ENCODE measurements at regions not wholly inside any gene's neighbourhood (a gene's known extent, or its start where the extent isn't known, plus 50 kb on each side); places are given as distances from the start of the nearest gene placed in this dataset.
"Not testable (repeated sequence)": the region's sequence is repeated elsewhere in the genome, so short reads cannot be mapped to it uniquely, and the experiment has no call there.

- no peak for DNase-seq (ENCODE audit: low read depth)
Measured at GRCh38 chr11:109937968-109938367, 155.2 kb upstream of the ZC3H12C start.

- no peak for DNase-seq (ENCODE audit: low read depth)
Measured at GRCh38 chr11:109939166-109939810, 153.9 kb upstream of the ZC3H12C start.

GRCh38 chr11:109940816-109941215, 152.4 kb upstream of the ZC3H12C start:
- no peak for DNase-seq (ENCODE audit: low read depth)

- DNase-seq (ENCODE audit: low read depth) = no peak
Measured at GRCh38 chr11:109945626-109946321, 147.4 kb upstream of the ZC3H12C start.

- DNase-seq (ENCODE audit: low read depth) = peak; percentile 2
Measured at GRCh38 chr11:109946322-109946846, 146.8 kb upstream of the ZC3H12C start.

GRCh38 chr11:109954534-109954933, 138.7 kb upstream of the ZC3H12C start:
- DNase-seq (ENCODE audit: low read depth) = no peak

GRCh38 chr11:109956124-109956793, 136.9 kb upstream of the ZC3H12C start:
- DNase-seq (ENCODE audit: low read depth) = no peak

- DNase-seq (ENCODE audit: low read depth) = no peak
Measured at GRCh38 chr11:109957000-109957399, 136.2 kb upstream of the ZC3H12C start.

- DNase-seq (ENCODE audit: low read depth) = no peak
Measured at GRCh38 chr11:109957601-109958000, 135.6 kb upstream of the ZC3H12C start.

- DNase-seq (ENCODE audit: low read depth) = no peak
Measured at GRCh38 chr11:109958131-109958820, 134.9 kb upstream of the ZC3H12C start.

GRCh38 chr11:109958821-109959166, 134.4 kb upstream of the ZC3H12C start:
- DNase-seq (ENCODE audit: low read depth) = no peak

- DNase-seq (ENCODE audit: low read depth) = no peak
Measured at GRCh38 chr11:109960831-109961230, 132.4 kb upstream of the ZC3H12C start.

GRCh38 chr11:109961261-109961660, 131.9 kb upstream of the ZC3H12C start:
- no peak for DNase-seq (ENCODE audit: low read depth)

- DNase-seq (ENCODE audit: low read depth) = no peak
Measured at GRCh38 chr11:109963101-109963500, 130.1 kb upstream of the ZC3H12C start.

- no peak for DNase-seq (ENCODE audit: low read depth)
Measured at GRCh38 chr11:109964487-109964886, 128.7 kb upstream of the ZC3H12C start.

- DNase-seq (ENCODE audit: low read depth) = not testable (repeated sequence)
Measured at GRCh38 chr11:109965445-109965844, 127.7 kb upstream of the ZC3H12C start.

GRCh38 chr11:109965926-109966325, 127.3 kb upstream of the ZC3H12C start:
- DNase-seq (ENCODE audit: low read depth) = not testable (repeated sequence)

- DNase-seq (ENCODE audit: low read depth) = not testable (repeated sequence)
Measured at GRCh38 chr11:109967136-109967535, 126.1 kb upstream of the ZC3H12C start.

GRCh38 chr11:109968299-109968698, 124.9 kb upstream of the ZC3H12C start:
- DNase-seq (ENCODE audit: low read depth) = no peak

- DNase-seq (ENCODE audit: low read depth) = no peak
Measured at GRCh38 chr11:109968781-109969180, 124.4 kb upstream of the ZC3H12C start.

GRCh38 chr11:109970516-109971183, 122.5 kb upstream of the ZC3H12C start:
- no peak for DNase-seq (ENCODE audit: low read depth)

- DNase-seq (ENCODE audit: low read depth) = no peak
Measured at GRCh38 chr11:109971184-109971523, 122.0 kb upstream of the ZC3H12C start.

Data from T follicular helper cell (primary cell).